Mesenchymal stem cell (in vitro differentiated cells and primary cell): ENCODE measurements at regions not wholly inside any gene's neighbourhood (a gene's known extent, or its start where the extent isn't known, plus 50 kb on each side); places are given as distances from the start of the nearest gene placed in this dataset.

Experiments used
- DNase-seq: peaks from one replicate; pipeline ENCODE4 v3.0.0-alpha.2; 2013
- H2AFZ ChIP-seq: one replicate; pipeline ENCODE4 v1.6.1; 2013; ENCODE audit warnings: low read depth, mild to moderate bottlenecking, control low read depth, inconsistent platforms, low read length, moderate library complexity
- H2AK5ac ChIP-seq: 2 replicates; pipeline ENCODE4 v1.6.1; 2013; ENCODE audit warnings: low read length, moderate library complexity, mild to moderate bottlenecking, inconsistent platforms; ENCODE audit not compliant: severe bottlenecking
- H2BK120ac ChIP-seq: one replicate; pipeline ENCODE4 v1.6.1; 2013; ENCODE audit warnings: low read depth, mild to moderate bottlenecking, inconsistent platforms, low read length, moderate library complexity
- H2BK12ac ChIP-seq, 2 experiments: one replicate each; pipeline ENCODE4 v1.6.1; 2013; ENCODE audit warnings: inconsistent platforms in 2 of 2, low read length in 2 of 2, mild to moderate bottlenecking in 2 of 2, moderate library complexity in 2 of 2, control low read depth in 1 of 2
- H2BK15ac ChIP-seq: one replicate; pipeline ENCODE4 v1.6.1; 2013; ENCODE audit warnings: mild to moderate bottlenecking, low read depth, inconsistent platforms; ENCODE audit not compliant: poor library complexity, severe bottlenecking
- H2BK5ac ChIP-seq: 2 replicates; pipeline ENCODE4 v1.6.1; 2013; ENCODE audit warnings: low read depth, mild to moderate bottlenecking, low read length, control low read depth, inconsistent platforms; ENCODE audit not compliant: poor library complexity, severe bottlenecking
- H3K14ac ChIP-seq, 2 experiments: one replicate each; pipeline ENCODE4 v1.6.1; 2013; ENCODE audit warnings: inconsistent platforms in 2 of 2, low read length in 2 of 2, control low read depth in 1 of 2, mild to moderate bottlenecking in 1 of 2, moderate library complexity in 1 of 2
- H3K18ac ChIP-seq, 2 experiments: one replicate each; pipeline ENCODE4 v1.6.1; 2013; ENCODE audit warnings: inconsistent platforms in 2 of 2, low read length in 2 of 2, control low read depth in 1 of 2, low read depth in 1 of 2, mild to moderate bottlenecking in 1 of 2
- H3K23ac ChIP-seq, 2 experiments: one replicate each; pipeline ENCODE4 v1.6.1; 2013; ENCODE audit warnings: inconsistent platforms in 2 of 2, low read length in 2 of 2, mild to moderate bottlenecking in 2 of 2, moderate library complexity in 2 of 2, control low read depth in 1 of 2
- H3K27ac ChIP-seq: 2 replicates; pipeline ENCODE4 v1.5.1; 2013; ENCODE audit warnings: mild to moderate bottlenecking, moderate library complexity, low read length, control low read depth, inconsistent platforms; ENCODE audit not compliant: poor library complexity, severe bottlenecking
- H3K27me3 ChIP-seq, 2 experiments: 2 replicates each; pipeline versions ENCODE4 v1.6.1 to v1.7.0; 2013; ENCODE audit warnings: low read length in 2 of 2, mild to moderate bottlenecking in 2 of 2, moderate library complexity in 2 of 2, control low read depth in 1 of 2, inconsistent platforms in 1 of 2; ENCODE audit not compliant: control insufficient read depth in 1 of 2, insufficient read depth in 1 of 2
- H3K36me3 ChIP-seq, 2 experiments: 2 replicates each; pipeline versions ENCODE4 v1.6.1 to v1.7.0; 2013; ENCODE audit warnings: low read length in 2 of 2, control low read depth in 1 of 2, inconsistent platforms in 1 of 2, low read depth in 1 of 2, mild to moderate bottlenecking in 1 of 2; ENCODE audit not compliant: insufficient read depth in 2 of 2, control insufficient read depth in 1 of 2
- H3K4ac ChIP-seq, 2 experiments: one replicate each; pipeline ENCODE4 v1.6.1; 2013; ENCODE audit warnings: inconsistent platforms in 2 of 2, low read length in 2 of 2, mild to moderate bottlenecking in 2 of 2, moderate library complexity in 2 of 2, control low read depth in 1 of 2, low read depth in 1 of 2
- H3K4me1 ChIP-seq: 2 replicates; pipeline ENCODE4 v1.6.1; 2013; ENCODE audit warnings: low read depth, low read length, control low read depth; ENCODE audit not compliant: control insufficient read depth, insufficient read depth
- H3K4me2 ChIP-seq: 2 replicates; pipeline ENCODE4 v1.6.1; 2013; ENCODE audit warnings: low read length, mild to moderate bottlenecking, inconsistent platforms; ENCODE audit not compliant: poor library complexity, severe bottlenecking
- H3K4me3 ChIP-seq, 2 experiments: 2 replicates each; pipeline versions ENCODE4 v1.5.1 to v1.7.0; 2013; ENCODE audit warnings: low read length in 2 of 2, mild to moderate bottlenecking in 2 of 2, control low read depth in 1 of 2, low read depth in 1 of 2; ENCODE audit not compliant: insufficient read depth in 1 of 2
- H3K79me1 ChIP-seq: replicated peaks from 2 replicates; pipeline ENCODE4 v1.6.1; 2013; ENCODE audit warnings: mild to moderate bottlenecking, control low read depth, low read length, inconsistent platforms; ENCODE audit not compliant: poor library complexity, severe bottlenecking
- H3K9ac ChIP-seq: 2 replicates; pipeline ENCODE4 v1.7.0; 2013; ENCODE audit warnings: mild to moderate bottlenecking, low read length, moderate library complexity
- H3K9me3 ChIP-seq: 2 replicates; pipeline ENCODE4 v1.7.0; 2013; ENCODE audit warnings: mild to moderate bottlenecking, low read length; ENCODE audit not compliant: control insufficient read depth
- H4K8ac ChIP-seq: one replicate; pipeline ENCODE4 v1.6.1; 2013; ENCODE audit warnings: inconsistent platforms, mild to moderate bottlenecking, low read length, moderate library complexity
- H4K91ac ChIP-seq: one replicate; pipeline ENCODE4 v1.6.1; 2013; ENCODE audit warnings: mild to moderate bottlenecking, low read length, inconsistent platforms
- WGBS: methylation state at CpG from one replicate; pipeline ENCODE4 v1.1.7; 2013; ENCODE audit warnings: mixed read lengths; 5-methylcytosine and 5-hydroxymethylcytosine counted together

DNA sequence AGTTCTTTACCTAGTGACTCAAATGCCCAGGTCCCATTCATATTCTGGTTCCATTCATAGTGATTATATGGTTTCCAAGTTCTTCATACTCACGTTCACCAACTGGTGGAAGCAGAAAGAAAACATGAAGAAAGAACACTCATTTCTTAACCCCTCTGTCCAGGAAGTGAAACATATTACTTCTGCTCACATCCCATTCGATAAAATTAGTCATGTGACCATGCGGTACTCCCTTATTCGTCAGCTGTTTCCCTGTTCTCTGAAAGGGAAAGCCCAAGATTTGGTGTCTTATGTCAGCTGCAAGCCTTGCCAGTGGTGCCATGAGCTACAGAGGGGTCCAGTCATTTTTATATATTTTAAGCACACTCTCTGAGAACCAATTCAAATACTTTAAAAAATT, 387.0 kb upstream of the DMAC1 start:
- H3K4me1 ChIP-seq, result no peaks in the 10 kb centered on the region
- H2BK12ac ChIP-seq, result no peak overlapping the region
- no peak overlapping the region for H3K18ac ChIP-seq
- no peak overlapping the region for H3K14ac ChIP-seq
- H3K27me3 ChIP-seq, result no peaks in the 10 kb centered on the region
- H2BK15ac ChIP-seq, result no peak overlapping the region
- no peak overlapping the region for H3K23ac ChIP-seq
- no peaks in the 10 kb centered on the region for H3K79me1 ChIP-seq
- 77% methylated on average over 4 of the region's 4 CpGs for WGBS
- H2AFZ ChIP-seq, result no peak overlapping the region
- no peak overlapping the region for H3K27ac ChIP-seq
- no peak overlapping the region for H2BK120ac ChIP-seq
- H4K91ac ChIP-seq, result no peak overlapping the region
- H2BK5ac ChIP-seq, result no peak overlapping the region
- H3K4me3 ChIP-seq, result no peak overlapping the region
- H4K8ac ChIP-seq, result no peak overlapping the region
- no peak for DNase-seq
- H2AK5ac ChIP-seq, result no peak overlapping the region
- H3K4me2 ChIP-seq, result no peak overlapping the region
- peaks cover 2% of the 10 kb centered on the region for H3K9me3 ChIP-seq
- H3K9ac ChIP-seq, result no peak overlapping the region
- no peaks in the 10 kb centered on the region for H3K36me3 ChIP-seq
- no peak overlapping the region for H3K4ac ChIP-seq

DNA sequence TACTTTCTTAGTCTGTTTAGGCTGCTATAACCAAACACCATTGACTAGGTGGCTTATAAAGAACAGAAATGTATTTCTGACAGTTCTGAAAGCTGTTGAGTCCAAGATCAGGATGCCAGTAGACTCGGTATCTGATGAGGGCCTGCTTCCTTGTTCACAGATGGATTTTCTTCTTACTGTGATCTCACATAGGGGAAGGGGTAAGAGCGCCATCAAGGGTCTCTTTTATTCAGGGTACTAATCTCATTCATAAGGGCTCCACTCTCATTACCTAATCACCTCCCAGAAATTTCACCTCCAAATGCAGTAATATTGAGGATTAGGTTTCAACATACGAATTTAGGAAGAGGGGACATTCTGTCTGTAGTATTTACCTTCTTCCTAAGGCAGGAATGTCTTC, 384.0 kb upstream of the DMAC1 start:
- H3K4ac ChIP-seq, result no peak overlapping the region
- no peak overlapping the region for H2BK15ac ChIP-seq
- H2AFZ ChIP-seq, result no peak overlapping the region
- no peaks in the 10 kb centered on the region for H3K27me3 ChIP-seq
- no peaks in the 10 kb centered on the region for H3K36me3 ChIP-seq
- no peak for DNase-seq
- H3K9ac ChIP-seq, result no peak overlapping the region
- no peaks in the 10 kb centered on the region for H3K79me1 ChIP-seq
- H2BK12ac ChIP-seq, result no peak overlapping the region
- H4K8ac ChIP-seq, result no peak overlapping the region
- no peak overlapping the region for H2BK5ac ChIP-seq
- H3K4me3 ChIP-seq, result no peak overlapping the region
- no peaks in the 10 kb centered on the region for H3K4me1 ChIP-seq
- H3K9me3 ChIP-seq, result peaks cover 2% of the 10 kb centered on the region
- no peak overlapping the region for H3K23ac ChIP-seq
- H3K14ac ChIP-seq, result no peak overlapping the region
- H3K27ac ChIP-seq, result no peak overlapping the region
- H3K4me2 ChIP-seq, result no peak overlapping the region
- H3K18ac ChIP-seq, result no peak overlapping the region
- no peak overlapping the region for H2BK120ac ChIP-seq
- WGBS, result 33% methylated on average over 1 of the region's 3 CpGs
- H4K91ac ChIP-seq, result no peak overlapping the region
- no peak overlapping the region for H2AK5ac ChIP-seq

DNA sequence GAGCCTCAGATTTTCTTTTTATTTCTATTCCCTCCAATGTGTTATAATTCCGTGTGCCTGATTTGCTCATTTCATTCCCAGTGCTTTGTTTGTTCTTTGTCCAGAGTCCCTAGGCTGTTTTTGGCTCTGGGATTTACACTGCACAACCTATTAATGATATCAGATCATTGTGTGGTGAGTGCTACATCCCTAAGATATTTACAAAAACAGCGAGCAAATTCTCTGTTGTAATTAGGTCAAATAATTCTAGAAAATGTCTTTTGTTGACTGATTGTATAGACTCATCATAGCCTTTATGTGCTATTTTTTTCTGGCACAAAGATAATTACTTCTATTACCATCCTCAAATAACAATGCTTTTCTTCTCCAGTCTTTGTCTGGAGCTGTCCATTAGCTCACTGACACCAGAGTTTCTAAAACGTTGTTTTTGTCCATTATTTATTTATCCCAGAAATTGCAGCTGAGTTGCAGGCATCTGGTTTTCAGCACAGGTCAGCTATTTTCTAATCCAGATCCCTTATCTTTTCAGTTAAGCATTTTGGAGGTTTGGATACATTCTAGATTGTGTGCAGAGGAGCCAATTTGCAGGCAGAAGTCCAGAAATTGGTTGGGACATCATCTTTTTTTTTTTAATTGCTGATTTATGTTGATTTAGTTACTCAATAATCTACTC, 379.9 kb upstream of the DMAC1 start:
- H3K27ac ChIP-seq, result no peak overlapping the region
- H3K23ac ChIP-seq, result no peak overlapping the region
- WGBS, result 35% methylated on average over 2 of the region's 3 CpGs
- H2BK15ac ChIP-seq, result no peak overlapping the region
- no peak overlapping the region for H4K91ac ChIP-seq
- no peaks in the 10 kb centered on the region for H3K4me1 ChIP-seq
- no peaks in the 10 kb centered on the region for H3K79me1 ChIP-seq
- no peak overlapping the region for H4K8ac ChIP-seq
- no peak overlapping the region for H2BK5ac ChIP-seq
- no peak overlapping the region for H3K4me3 ChIP-seq
- H3K4me2 ChIP-seq, result no peak overlapping the region
- no peak overlapping the region for H2AK5ac ChIP-seq
- peaks cover 2% of the 10 kb centered on the region for H3K9me3 ChIP-seq
- no peak for DNase-seq
- H2AFZ ChIP-seq, result no peak overlapping the region
- H3K36me3 ChIP-seq, result no peaks in the 10 kb centered on the region
- H2BK120ac ChIP-seq, result no peak overlapping the region
- H3K27me3 ChIP-seq, result no peaks in the 10 kb centered on the region
- no peak overlapping the region for H3K18ac ChIP-seq
- no peak overlapping the region for H3K4ac ChIP-seq
- H2BK12ac ChIP-seq, result no peak overlapping the region
- no peak overlapping the region for H3K14ac ChIP-seq
- H3K9ac ChIP-seq, result no peak overlapping the region

- Histone ChIP-seq H3K4ac (no peak overlapping the region), H3K27ac (no peak overlapping the region), H4K8ac (no peak overlapping the region), H2BK12ac (no peak overlapping the region), H3K36me3 (no peaks in the 10 kb centered on the region), H3K14ac (no peak overlapping the region), H3K79me1 (no peaks in the 10 kb centered on the region), H2AFZ (no peak overlapping the region), H2AK5ac (no peak overlapping the region), H2BK120ac (no peak overlapping the region), H3K4me2 (no peak overlapping the region), H2BK5ac (no peak overlapping the region), H3K9ac (no peak overlapping the region), H3K9me3 (no peaks in the 10 kb centered on the region), H4K91ac (no peak overlapping the region), H3K27me3 (no peaks in the 10 kb centered on the region), H3K4me1 (no peaks in the 10 kb centered on the region), H3K4me3 (no peak overlapping the region), H3K18ac (no peak overlapping the region), H3K23ac (no peak overlapping the region), H2BK15ac (no peak overlapping the region)
- DNase-seq, result no peak
- WGBS, result no CpG with 5 or more reads among the region's 2 CpGs
Observed at GRCh38 chr9:8172000-8172399, 372.4 kb upstream of the DMAC1 start.
